Posterior cingulate gyrus (tissue), 11 donors: ENCODE measurements at regions not wholly inside any gene's neighbourhood (a gene's known extent, or its start where the extent isn't known, plus 50 kb on each side); places are given as distances from the start of the nearest gene placed in this dataset.
"Not testable (repeated sequence)": the region's sequence is repeated elsewhere in the genome, so short reads cannot be mapped to it uniquely, and the experiment has no call there.

Source experiments
- DNase-seq, 10 donors: peaks; one replicate each; pipeline versions ENCODE4 v3.0.0 to v3.0.0-alpha.2; 2020 to 2021; ENCODE audit warnings: mixed read lengths in 3 of 10
- intact Hi-C: fragments of 100-400 bp; cut with DNase I; formaldehyde crosslinking; loops from one replicate; pipeline ENCODE4 v1.15.1; 2023

- DNase-seq, result no peak
- intact Hi-C loops, result loop anchor here (5.0 kb wide), 1 partner anchor 216 kb away; the partner anchor contains the start of gene B3GNT2
Observed at GRCh38 chr2:62413116-62413663, 92.8 kb downstream of the TMEM17 start.

GRCh38 chr2:62412347-62412742 lies 93.7 kb downstream of the TMEM17 start:
- intact Hi-C loops, result loop anchor here (1.0 to 5.0 kb wide), 2 partner anchors 215 to 494 kb away; partner anchors contain the start of gene B3GNT2
- no peak for DNase-seq

GRCh38 chr2:62410926-62411456 lies 95.0 kb downstream of the TMEM17 start:
- intact Hi-C loops, result loop anchor here (1.0 to 5.0 kb wide), 2 partner anchors 214 to 418 kb away; partner anchors contain the start of gene B3GNT2
- no peak for DNase-seq

- DNase-seq, result peak in 7 of 10 donors; percentile 27 to 89 (median 52)
- intact Hi-C loops, result loop anchor here (5.0 kb wide), 1 partner anchor 213 kb away; the partner anchor contains the start of gene B3GNT2
Observed at GRCh38 chr2:62410015-62410453, 96.0 kb downstream of the TMEM17 start.

DNA sequence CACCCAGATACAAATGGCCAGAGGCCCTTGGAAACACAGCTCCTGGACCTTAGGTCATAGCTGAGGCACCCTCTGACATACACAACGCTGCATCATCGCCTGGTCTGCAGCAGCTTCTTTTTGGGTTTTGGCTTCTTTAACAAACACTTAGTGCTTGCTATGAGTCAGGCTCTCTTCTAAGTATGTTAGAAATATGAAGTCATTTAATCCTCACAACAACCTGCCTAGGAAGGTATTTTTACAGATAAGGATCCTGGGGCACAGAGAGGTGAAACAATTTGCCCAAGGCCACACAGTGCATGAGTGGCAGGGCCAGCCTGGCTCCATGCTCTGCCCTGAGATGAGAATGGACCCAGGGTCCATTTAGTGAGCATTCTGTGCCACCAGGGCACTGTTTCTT lies 96.6 kb downstream of the TMEM17 start:
- DNase-seq, result no peak
- intact Hi-C loops, result no loop called here

- intact Hi-C loops, result no loop called here
- no peak for DNase-seq
Observed at GRCh38 chr2:62408241-62408677, 97.7 kb downstream of the TMEM17 start.

GRCh38 chr2:62407838-62408237 lies 98.2 kb downstream of the TMEM17 start:
- DNase-seq, result no peak
- intact Hi-C loops, result no loop called here

- intact Hi-C loops, result no loop called here
- DNase-seq, result no peak
Observed at GRCh38 chr2:62407401-62407800, 98.6 kb downstream of the TMEM17 start.

- DNase-seq, result no peak
- intact Hi-C loops, result no loop called here
Observed at GRCh38 chr2:62406573-62407043, 99.4 kb downstream of the TMEM17 start.

GRCh38 chr2:62404913-62405312 lies 101.1 kb downstream of the TMEM17 start:
- intact Hi-C loops, result no loop called here

GRCh38 chr2:62402156-62402555 lies 103.8 kb downstream of the TMEM17 start:
- intact Hi-C loops, result no loop called here
- DNase-seq, result no peak

More at GRCh38 chr2:62404913-62405312, 101.1 kb downstream of the TMEM17 start:
- no peak for DNase-seq

DNA sequence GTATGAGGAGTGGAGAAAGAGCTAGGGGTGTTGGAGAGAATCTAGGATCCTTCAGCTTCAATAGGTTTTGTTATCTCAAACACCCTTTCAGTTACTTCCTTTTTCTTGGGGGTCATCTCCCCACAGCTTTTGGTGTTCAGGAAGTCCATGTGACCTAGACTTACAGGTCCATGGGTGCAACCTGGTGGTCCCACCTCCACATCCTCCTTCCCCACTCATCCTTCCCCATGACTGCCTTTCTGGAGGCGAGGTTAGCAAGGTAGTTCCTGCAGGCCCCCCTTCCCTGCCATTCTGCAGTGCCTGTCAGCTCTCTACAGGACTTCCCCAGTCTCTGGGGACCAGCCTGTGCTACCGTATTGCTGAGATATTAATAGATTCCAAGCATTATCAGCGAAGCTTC lies 107.6 kb downstream of the TMEM17 start:
- intact Hi-C loops, result no loop called here
- DNase-seq, result no peak

- DNase-seq, result no peak
- intact Hi-C loops, result no loop called here
Observed at GRCh38 chr2:62396880-62397279, 109.1 kb downstream of the TMEM17 start.

DNA sequence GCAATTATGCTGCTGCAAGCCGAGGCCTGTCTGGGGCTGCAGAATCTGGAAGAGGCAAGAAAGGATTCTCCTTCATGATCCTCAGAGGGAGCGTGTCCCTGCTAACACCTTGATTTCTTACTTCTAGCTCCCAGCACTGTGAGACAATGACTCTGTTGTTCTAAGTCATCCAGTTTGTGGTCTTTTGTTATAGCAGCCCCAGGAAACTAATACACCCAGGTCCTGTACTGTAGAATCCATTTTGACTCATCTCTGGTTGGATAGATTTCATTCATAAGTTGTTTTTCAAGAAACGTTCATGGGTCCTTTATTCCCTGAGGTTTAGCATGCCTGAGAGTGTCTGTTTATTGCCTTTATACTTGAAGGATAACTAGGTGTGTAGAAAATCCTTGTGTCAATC lies 112.7 kb downstream of the TMEM17 start:
- no peak for DNase-seq
- intact Hi-C loops, result no loop called here

- intact Hi-C loops, result no loop called here
- no peak for DNase-seq
Observed at GRCh38 chr2:62391696-62392095, 114.3 kb downstream of the TMEM17 start.

DNA sequence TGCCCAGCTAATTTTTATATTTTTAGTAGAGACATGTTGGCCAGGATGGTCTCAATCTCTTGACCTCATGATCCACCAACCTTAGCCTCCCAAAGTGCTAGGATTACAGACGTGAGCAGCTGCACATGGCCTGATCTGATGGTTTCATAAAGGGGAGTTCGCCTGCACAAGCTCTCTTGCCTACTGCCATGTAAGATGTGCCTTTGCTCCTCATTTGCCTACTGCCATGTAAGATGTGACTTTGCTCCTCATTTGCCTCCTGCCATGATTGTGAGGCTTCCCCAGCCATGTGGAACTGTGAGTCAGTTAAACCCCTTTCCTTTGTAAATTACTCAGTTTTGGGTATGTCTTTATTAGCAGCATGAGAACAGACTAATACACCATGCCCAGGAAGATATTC lies 119.6 kb downstream of the TMEM17 start:
- intact Hi-C loops, DNase-seq: not testable (repeated sequence)

DNA sequence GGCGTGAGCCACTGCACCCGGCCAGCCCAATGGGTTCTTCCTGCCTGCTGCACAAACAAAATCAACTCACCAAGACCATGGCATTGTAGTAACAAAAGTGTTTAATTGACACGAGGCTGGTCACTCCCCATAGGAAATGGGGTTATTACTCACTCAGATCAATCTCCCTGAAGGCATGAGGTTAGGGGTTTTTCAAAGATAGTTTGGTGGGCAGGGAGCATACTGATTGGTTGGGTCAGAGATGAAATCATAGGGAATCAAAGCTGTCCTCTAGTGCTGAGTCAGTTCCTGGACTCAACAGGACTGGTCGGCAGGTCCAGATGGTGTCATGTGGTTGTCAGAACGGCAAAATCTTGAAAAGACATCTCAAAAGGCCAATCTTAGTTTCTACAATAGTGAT lies 122.1 kb downstream of the TMEM17 start:
- no peak for DNase-seq
- intact Hi-C loops, result no loop called here

- DNase-seq, result no peak
- intact Hi-C loops, result no loop called here
Observed at GRCh38 chr2:62382757-62383156, 123.2 kb downstream of the TMEM17 start.

DNA sequence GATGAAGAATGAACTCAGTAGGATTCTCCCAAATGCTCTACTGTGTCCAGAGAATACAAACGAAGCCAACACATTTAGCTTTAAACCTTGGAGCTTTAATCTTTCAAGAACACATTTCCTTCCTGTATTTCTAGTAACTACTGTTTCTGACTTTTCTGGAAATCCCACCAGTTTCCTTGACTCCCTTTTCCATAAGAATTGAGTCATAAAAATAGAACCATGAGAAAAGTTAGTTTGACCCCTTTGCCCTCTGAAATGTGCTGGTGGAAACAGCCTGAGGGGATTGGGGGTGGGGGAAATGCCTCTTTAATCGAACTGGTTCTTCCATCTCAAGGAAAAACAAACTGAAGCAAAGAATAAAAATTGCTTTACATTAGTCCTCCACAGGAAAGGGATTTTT lies 123.9 kb downstream of the TMEM17 start:
- no peak for DNase-seq
- intact Hi-C loops, result no loop called here

DNA sequence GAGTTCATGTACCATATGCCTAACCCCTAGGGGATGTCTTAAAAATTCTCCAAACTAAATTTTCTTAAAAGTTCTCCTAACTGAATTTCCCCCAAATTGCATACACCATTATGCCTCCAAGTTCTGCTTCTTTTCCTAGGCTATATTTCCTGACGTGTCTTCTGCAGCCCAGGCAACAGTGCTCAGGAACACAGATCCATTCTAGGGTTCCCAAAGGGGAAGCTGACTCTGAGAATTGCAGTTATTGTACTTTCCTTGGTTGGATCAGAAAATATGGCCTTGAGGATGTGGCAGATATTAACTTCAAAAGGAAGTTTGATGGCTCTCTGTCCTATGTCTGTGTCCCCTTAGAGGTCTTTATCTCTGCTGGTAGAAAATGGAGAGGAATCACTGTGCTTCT lies 124.3 kb downstream of the TMEM17 start:
- no peak for DNase-seq

GRCh38 chr2:62379566-62379965 lies 126.4 kb downstream of the TMEM17 start:
- intact Hi-C loops, result no loop called here

More for the DNA sequence above, 124.3 kb downstream of the TMEM17 start:
- intact Hi-C loops, result no loop called here

DNA sequence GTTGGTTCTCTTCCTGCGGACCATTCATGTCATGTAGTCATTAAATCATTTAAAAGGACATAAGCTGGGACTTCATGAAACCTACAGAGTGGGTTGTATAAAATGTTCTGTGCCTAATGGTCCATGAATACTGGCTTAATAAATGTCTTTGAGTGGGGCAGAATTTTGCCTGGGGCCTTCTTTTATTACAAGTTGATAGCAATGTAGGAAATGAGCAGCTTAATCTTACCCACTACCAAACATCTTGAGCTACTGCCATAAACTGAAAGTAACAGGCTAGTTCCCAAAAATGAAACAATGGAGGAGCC lies 130.9 kb downstream of the TMEM17 start:
- intact Hi-C loops, result no loop called here
- no peak for DNase-seq

More at GRCh38 chr2:62379566-62379965, 126.4 kb downstream of the TMEM17 start:
- no peak for DNase-seq
